AG10803 (cell line): ENCODE measurements at regions not wholly inside any gene's neighbourhood (a gene's known extent, or its start where the extent isn't known, plus 50 kb on each side); places are given as distances from the start of the nearest gene placed in this dataset.

ENCODE experiments used
- DNase-seq: peaks from one replicate; pipeline ENCODE4 v3.0.0; 2010; ENCODE audit warnings: low read depth
- H3K4me3 ChIP-seq: 2 replicates; pipeline ENCODE4 v1.5.1; 2011; ENCODE audit warnings: mild to moderate bottlenecking, low read length, control low read depth
- CTCF ChIP-seq: conservative IDR thresholded peaks from 2 replicates; pipeline ENCODE4 v1.5.1; 2011; ENCODE audit warnings: mild to moderate bottlenecking, low read length, control low read depth, inconsistent platforms

GRCh38 chr2:51165534-51166260 lies 133.8 kb upstream of the NRXN1 start:
- no peak for DNase-seq
- TF ChIP-seq CTCF = no peak
- H3K4me3 ChIP-seq = no peak overlapping the region

- DNase-seq = no peak
- H3K4me3 ChIP-seq = no peak overlapping the region
- TF ChIP-seq CTCF = no peak
These were observed 126.3 kb upstream of the NRXN1 start for GRCh38 chr2:51158251-51158650.

DNA sequence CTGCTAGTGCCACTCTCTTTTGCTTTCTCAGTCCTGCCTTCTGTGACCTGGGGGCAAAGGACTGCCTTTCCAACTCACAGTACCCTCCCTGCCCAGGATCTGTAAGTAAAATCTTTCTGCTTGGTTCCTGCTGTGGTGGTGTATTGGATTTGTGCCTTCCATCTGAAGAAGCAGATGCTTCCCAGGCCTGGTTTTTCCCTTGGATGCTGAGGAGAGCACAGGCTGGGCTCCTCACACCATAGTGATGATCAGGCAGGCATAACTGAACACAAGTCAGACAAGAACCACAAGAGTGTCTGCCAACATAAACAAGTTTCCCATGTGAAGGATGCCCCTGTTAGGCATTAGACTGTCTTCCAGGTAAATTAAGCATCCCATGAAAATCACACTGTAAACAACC lies 121.3 kb upstream of the NRXN1 start:
- DNase-seq = no peak
- no peak overlapping the region for H3K4me3 ChIP-seq
- no peak for TF ChIP-seq CTCF

DNA sequence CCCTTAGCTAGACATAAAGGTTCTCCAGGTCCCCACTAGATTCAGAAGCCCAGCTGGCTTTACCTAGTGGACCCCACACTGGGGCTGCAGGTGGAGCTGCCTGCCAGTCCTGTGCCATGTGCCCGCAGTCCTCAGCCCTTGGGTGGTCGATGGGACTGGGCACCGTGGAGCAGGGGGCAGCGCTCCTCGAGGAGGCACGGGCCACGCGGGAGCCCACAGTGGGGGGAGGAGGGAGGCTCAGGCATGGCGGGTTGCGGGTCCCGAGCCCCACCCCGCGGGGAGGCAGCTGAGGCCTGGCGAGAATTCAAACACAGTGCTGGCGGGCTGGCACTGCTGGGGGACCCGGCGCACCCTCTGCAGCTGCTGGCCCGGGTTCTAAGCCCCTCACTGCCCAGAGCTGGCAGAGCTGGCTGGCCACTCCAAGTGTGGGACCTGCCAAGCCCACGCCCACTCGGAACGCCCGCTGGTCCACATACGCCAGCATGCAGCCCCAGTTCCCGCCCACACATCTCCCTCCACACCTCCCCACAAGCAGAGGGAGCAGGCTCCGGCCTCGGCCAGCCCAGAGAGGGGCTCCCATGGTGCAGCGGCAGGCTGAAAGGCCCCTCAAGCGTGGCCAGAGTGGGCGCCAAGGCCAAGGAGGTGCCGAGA lies 119.7 kb upstream of the NRXN1 start:
- no peak overlapping the region for H3K4me3 ChIP-seq
- DNase-seq = no peak
- TF ChIP-seq CTCF = no peak

- DNase-seq = no peak
- H3K4me3 ChIP-seq = no peak overlapping the region
- no peak for TF ChIP-seq CTCF
These were observed 117.8 kb upstream of the NRXN1 start for GRCh38 chr2:51149725-51150124.

DNA sequence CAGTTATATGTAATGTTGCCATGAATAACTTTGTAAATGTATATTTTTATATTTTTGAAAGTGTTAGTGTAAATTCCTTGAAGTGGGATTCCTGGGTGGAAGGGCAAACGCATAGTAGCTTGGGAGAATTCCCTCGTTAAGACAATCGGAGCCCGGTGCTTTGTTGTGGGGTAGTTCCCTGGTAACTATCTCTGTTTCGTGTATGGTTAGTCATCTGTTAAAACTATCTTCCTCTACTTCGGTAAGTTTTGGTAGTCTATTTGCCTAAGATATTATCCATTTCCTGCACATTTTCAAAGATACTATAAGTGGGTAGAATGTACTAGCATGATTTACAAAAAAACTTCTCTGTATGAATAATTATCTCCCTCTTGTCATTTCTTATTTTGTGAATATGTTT lies 113.8 kb upstream of the NRXN1 start:
- TF ChIP-seq CTCF = no peak
- H3K4me3 ChIP-seq = no peak overlapping the region
- DNase-seq = no peak

- H3K4me3 ChIP-seq = no peak overlapping the region
- DNase-seq = no peak
- no peak for TF ChIP-seq CTCF
These were observed 88.9 kb upstream of the NRXN1 start for GRCh38 chr2:51120754-51121280.
